ENCODE measurements at regions not wholly inside any gene's neighbourhood (a gene's known extent, or its start where the extent isn't known, plus 50 kb on each side); places are given as distances from the start of the nearest gene placed in this dataset.

DNA sequence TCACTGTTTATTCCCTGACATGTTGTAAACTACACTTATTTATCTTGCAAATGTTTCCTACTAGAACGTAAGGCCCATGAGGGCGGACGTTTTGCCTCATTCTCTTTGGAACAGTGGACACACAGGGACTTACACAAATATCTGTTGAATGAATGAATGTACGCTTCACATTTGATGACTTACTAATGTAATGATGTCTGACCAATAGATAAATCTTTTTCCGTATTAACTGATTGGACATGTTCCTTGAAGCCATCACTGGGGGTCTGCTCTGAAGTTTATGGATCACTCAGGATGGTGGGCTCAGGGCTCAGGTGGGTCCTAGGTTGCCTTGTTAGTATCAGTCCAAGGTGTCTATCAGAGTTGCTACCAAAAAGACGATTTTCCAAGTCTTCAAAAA lies 763.2 kb upstream of the TPTE start:
- TF ChIP-seq, protein P1, sequence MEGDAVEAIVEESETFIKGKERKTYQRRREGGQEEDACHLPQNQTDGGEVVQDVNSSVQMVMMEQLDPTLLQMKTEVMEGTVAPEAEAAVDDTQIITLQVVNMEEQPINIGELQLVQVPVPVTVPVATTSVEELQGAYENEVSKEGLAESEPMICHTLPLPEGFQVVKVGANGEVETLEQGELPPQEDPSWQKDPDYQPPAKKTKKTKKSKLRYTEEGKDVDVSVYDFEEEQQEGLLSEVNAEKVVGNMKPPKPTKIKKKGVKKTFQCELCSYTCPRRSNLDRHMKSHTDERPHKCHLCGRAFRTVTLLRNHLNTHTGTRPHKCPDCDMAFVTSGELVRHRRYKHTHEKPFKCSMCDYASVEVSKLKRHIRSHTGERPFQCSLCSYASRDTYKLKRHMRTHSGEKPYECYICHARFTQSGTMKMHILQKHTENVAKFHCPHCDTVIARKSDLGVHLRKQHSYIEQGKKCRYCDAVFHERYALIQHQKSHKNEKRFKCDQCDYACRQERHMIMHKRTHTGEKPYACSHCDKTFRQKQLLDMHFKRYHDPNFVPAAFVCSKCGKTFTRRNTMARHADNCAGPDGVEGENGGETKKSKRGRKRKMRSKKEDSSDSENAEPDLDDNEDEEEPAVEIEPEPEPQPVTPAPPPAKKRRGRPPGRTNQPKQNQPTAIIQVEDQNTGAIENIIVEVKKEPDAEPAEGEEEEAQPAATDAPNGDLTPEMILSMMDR (IDR thresholded peaks at IDR 0.05): no peak
- TF ChIP-seq POLR2A (IDR thresholded peaks at IDR 0.05): no peak

All from esophagus squamous epithelium (tissue), 4 donors.